ENCODE measurements at regions not wholly inside any gene's neighbourhood (a gene's known extent, or its start where the extent isn't known, plus 50 kb on each side); places are given as distances from the start of the nearest gene placed in this dataset.

DNA sequence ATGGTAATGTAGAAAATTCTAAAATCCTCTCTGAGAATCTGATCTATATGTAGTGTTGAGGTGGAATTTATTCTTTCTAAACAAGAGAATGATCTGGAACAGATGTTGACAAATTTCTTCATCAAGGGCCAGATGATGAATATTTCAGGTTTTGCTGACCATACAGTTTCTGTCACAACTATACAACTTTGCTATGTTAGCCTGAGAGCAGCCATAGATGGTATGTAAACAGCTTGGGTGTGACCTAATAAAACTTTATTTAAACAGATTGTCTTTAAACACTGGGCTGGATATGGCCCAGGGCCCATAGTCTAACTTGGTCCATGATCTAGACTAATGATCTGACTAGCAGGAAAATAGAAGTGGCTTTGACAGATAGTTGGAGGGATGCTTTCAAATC lies 213.6 kb upstream of the CELF2 start:
- no peak overlapping the region for H3K4me3 ChIP-seq (ENCODE audit: low read length)
- no peak for TF ChIP-seq ZNF274 (IDR thresholded peaks at IDR 0.05; ENCODE audit: low read depth, low read length)

DNA sequence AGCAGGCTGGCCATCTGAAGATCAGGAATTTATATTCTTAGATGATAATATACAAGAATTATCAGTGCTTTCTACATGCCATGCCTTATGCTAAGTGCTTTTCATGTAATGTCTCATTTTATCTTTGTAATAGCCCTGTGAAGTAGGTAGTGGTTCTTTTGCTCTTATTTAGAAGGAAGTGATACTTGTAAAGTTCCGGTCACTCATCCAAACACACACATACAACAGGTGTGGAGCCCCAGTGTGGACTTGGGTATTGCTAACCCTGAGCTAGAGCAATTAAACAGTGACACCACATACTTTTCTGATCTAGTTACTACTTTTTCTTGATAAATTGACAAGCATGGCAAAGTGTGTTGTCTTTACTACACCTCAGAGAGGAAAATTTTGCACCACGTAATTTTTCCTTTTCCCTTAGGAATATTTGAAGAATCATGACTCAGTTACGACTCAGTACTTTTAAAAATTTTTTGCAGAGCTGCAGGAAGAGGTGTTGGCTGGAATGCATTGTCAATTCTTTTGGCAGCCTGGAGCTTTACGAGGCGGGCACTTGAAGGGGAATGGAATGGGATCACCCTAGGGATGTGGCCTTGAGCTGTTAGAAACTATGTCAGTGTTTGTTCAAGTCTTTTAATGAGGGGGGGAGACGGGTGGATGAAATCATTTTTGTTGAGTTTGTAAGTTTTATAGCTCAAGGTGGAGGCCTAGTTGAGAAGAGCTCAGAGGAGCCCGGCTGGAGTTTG lies 212.5 kb upstream of the CELF2 start:
- TF ChIP-seq ZNF274 (IDR thresholded peaks at IDR 0.05; ENCODE audit: low read depth, low read length), result no peak
- no peak overlapping the region for H3K4me3 ChIP-seq (ENCODE audit: low read length)

DNA sequence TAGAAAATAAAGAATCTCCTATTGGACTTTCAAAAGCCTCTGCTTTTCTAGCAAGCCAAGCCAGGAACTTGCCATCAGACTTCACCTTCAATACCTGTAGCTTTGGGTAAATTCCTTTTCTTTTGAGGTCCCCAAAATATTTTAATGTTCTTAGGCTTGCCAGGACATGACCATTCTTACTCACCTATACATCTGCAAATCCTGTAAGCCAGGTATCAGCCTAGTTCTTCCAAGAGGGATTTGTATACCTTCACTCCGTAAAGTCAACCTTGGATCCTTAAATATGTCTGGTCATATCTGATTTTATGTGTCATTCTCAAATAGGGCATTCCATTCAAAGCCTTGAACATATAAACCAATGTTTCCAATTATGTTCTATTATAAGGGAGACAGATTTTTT lies 210.6 kb upstream of the CELF2 start:
- H3K4me3 ChIP-seq (ENCODE audit: low read length), result no peak overlapping the region
- no peak for TF ChIP-seq ZNF274 (IDR thresholded peaks at IDR 0.05; ENCODE audit: low read depth, low read length)

DNA sequence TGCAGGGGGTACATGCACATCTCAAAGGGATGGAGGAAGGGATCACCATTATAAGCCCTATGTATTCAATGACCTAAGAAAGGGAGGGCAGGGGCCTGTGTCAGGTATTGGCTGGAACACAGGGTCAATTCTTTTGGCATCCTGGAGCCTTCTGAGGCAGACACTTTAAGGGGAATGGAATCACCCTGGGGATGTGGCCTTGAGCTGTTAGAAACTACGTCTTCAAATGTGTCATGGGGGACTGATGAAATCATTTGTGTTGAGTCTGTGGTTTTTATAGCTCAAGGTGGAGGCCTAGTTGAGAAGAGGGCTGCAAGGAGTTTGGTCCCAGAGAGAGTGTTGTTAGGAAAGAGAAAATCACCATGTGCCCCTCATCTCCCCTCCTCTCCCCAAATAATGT lies 206.1 kb upstream of the CELF2 start:
- no peak for TF ChIP-seq ZNF274 (IDR thresholded peaks at IDR 0.05; ENCODE audit: low read depth, low read length)
- no peak overlapping the region for H3K4me3 ChIP-seq (ENCODE audit: low read length)

DNA sequence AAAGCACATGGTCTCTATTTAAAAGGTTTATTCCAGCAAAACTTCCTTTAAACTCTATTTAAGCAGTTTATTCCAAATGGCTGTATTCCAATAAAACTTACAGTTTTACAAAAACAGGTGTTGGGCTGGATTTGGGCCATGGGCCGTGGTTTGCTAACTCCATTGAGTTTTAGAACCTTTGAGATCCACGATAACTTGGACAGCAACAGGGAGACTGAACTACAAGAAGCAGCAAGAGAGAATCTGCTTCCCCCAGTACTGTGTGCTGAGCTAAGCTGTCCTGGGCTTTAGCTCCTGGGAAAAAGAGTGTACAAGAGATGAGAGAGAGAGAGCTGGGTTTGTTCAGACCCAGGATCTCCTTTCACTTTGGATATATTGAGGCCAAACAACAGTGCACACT lies 204.0 kb upstream of the CELF2 start:
- H3K4me3 ChIP-seq (ENCODE audit: low read length), result no peak overlapping the region
- no peak for TF ChIP-seq ZNF274 (IDR thresholded peaks at IDR 0.05; ENCODE audit: low read depth, low read length)

DNA sequence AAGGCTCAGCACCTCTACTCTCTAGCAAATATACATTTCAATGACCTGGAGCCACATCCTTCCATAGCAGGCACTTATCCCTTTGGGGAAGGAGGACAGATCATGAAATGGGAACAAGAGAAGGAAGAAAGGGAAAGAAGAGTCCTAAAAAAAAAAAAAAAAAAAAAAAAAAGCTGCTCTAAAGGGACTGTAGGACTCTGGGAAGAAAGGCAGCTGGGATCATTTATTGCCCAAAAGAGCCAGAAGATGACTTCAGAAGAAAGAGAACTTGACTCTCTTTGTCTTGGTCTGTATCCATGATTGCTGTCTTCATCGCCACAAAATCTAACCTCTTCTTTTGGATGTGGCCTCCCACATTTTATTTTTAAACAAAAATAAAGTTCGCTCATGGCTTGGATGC lies 203.6 kb upstream of the CELF2 start:
- H3K4me3 ChIP-seq (ENCODE audit: low read length), result no peak overlapping the region
- TF ChIP-seq ZNF274 (IDR thresholded peaks at IDR 0.05; ENCODE audit: low read depth, low read length), result no peak

DNA sequence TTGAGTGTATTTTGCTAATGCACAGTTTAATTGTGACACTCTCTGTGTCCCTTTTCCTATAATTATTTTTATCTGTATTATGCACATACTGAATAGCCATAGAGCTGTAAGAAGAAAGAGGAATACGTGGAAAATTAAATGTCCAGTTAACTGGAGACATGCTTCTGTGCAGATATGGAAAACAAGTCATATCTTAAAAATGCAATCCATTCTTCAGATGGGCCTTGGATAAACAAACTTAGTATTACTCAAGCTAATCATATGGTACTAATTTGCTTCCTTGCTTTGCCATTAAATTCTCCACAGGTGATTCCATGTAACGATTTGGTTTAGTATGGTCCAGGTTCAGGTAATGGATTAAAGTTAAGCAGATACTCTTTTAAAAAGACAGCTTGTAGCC lies 201.2 kb upstream of the CELF2 start:
- TF ChIP-seq ZNF274 (IDR thresholded peaks at IDR 0.05; ENCODE audit: low read depth, low read length), result no peak
- H3K4me3 ChIP-seq (ENCODE audit: low read length), result no peak overlapping the region

DNA sequence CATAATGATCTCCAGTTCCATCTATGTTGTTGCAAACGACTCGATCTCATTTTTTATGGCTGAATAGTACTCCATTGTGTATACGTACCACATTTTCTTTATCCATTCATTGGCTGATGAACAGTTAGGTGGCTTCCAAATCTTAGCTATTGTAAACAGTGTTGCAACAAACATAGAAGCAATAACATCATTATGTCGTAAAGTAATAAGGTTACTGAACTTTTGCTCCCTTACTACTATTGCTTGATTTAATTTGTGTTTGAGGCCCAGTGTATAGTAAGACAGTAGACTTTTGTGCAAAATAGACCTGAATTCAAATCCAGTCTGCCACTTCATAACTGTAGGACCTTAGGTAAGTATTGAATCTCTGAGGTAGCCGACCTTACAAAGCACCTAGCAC lies 200.1 kb upstream of the CELF2 start:
- no peak overlapping the region for H3K4me3 ChIP-seq (ENCODE audit: low read length)

DNA sequence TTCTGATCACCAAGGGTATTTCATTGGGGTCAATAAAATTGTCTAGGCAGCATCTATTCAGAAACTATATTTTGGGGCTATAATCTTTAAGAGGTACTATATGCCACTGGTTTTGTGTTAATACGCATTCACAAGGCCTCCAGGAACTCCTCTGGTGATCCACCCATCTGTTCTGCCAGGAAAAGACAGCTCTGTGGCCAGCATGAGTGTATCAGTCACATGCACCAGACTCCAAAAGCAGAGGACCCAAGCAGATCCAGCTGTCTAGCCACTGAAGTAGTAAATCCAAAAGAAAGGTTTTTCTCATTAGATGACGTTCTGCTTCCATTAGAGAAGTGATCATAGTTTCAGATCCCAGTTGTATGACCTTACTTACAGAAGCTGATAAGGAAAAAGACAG lies 199.6 kb upstream of the CELF2 start:
- H3K4me3 ChIP-seq (ENCODE audit: low read length), result no peak overlapping the region
- no peak for TF ChIP-seq ZNF274 (IDR thresholded peaks at IDR 0.05; ENCODE audit: low read depth, low read length)

More for the DNA sequence above, 200.1 kb upstream of the CELF2 start:
- TF ChIP-seq ZNF274 (IDR thresholded peaks at IDR 0.05; ENCODE audit: low read depth, low read length), result no peak

DNA sequence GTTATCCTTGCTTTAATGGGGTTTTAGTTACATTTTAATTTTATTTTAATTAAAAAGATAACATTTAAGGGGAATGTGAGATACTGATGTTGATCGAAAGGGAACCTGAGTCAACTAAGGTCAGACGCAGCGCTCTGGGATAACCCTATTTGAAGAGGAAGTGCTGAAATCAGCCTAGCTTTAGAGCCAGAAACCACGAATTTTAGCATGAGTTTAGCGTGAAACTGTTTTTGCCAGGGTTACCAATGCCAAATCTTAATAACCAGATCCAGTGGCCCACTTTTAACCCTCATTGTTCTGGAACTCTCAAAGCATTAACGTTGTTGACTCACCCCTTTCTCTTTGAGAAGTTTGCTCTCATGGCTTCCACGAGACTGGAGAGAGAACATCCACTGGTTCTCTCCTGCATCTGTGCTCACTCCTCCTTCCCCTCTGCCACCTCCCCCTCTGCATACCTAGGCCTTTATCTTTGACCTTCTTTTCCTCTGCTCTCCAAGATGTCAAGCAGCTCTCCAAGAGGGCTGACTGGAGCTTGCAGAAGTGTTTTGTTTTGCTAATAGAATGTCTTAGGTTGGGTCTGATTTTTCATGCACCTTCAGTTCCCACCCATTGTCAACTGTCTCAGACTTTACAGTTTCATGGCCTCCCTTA lies 198.3 kb upstream of the CELF2 start:
- no peak for TF ChIP-seq ZNF274 (IDR thresholded peaks at IDR 0.05; ENCODE audit: low read depth, low read length)
- no peak overlapping the region for H3K4me3 ChIP-seq (ENCODE audit: low read length)

DNA sequence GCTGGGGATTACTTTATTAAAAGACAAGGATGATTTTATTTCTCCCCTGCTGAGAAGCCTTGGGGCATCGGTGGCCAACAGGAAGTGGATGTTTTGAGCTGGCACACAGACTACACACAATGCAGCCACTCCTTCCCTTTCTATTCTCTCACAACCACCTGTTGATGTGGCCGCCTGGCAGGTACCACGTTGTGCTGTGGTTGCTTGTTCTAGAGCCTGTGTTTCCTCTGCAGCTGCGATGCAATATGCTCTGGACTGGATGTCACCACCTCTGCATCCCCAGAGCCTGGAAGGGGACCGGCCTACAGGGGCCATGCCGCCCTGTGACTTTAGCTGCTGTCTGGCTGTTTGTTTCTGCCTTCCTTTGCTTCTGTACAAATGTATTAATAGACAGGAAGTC lies 195.7 kb upstream of the CELF2 start:
- H3K4me3 ChIP-seq (ENCODE audit: low read length), result no peak overlapping the region
- TF ChIP-seq ZNF274 (IDR thresholded peaks at IDR 0.05; ENCODE audit: low read depth, low read length), result no peak

DNA sequence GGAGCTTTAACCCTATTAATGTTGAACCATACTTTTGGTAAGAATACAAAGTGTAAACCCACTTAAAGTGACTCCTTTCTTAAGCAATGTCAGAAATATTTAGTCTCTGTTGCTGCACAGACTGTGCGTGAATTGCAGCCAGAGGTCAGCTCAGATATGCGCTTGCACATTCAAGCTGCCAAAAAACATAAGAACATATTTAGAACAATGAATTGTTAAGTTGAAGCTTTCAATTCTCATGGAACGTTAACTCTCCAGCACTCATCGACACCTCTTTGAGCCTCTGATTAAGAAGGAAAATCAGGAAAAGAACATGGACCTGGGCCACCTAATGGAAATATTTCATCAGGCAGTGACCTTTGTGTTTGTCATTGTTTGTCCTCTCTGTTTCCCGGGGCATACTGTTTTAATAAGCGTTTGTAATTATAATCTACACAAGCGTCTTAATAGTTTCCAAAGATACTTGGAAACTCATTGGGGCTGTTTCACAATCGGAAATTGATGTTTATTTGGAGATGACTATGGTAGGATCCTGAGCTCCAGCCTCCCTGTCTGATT lies 193.0 kb upstream of the CELF2 start:
- TF ChIP-seq ZNF274 (IDR thresholded peaks at IDR 0.05; ENCODE audit: low read depth, low read length), result no peak
- no peak overlapping the region for H3K4me3 ChIP-seq (ENCODE audit: low read length)

DNA sequence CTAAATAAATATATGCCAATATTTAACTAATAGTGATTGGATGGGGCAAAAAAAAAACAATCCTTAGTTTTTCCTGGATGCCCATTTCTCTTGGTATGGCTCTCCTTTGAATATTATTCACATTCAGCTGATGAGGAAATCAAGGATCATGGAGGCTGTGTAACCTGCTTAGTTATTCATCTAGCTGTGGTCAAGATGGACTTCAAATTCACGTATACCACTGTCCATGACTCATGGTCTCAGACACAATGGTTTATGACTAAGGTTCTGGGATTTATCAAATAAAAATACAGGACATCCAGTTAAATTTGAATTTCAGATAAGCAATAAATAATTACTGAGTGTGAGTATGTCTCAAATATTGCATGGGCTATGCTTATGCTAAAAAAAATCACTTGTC lies 191.5 kb upstream of the CELF2 start:
- no peak for TF ChIP-seq ZNF274 (IDR thresholded peaks at IDR 0.05; ENCODE audit: low read depth, low read length)
- H3K4me3 ChIP-seq (ENCODE audit: low read length), result no peak overlapping the region

DNA sequence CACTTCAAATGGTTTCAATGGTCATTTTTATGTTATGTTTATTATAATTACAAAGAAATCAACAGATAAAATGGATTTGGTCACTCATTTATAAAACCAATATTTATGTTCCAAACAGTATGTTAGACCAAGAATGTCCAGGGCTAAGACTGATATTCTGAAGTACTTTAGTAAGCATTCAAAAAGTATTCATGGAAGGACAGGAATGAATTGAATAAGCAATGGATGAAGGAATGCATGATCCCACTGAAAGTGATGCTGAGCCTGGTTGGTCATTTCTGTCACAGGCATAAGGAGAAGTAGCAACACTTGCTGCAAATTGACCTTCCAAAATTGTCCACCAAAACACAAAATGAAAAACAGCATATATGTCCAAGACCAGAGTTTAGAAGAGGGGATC lies 189.0 kb upstream of the CELF2 start:
- no peak overlapping the region for H3K4me3 ChIP-seq (ENCODE audit: low read length)
- TF ChIP-seq ZNF274 (IDR thresholded peaks at IDR 0.05; ENCODE audit: low read depth, low read length), result no peak

DNA sequence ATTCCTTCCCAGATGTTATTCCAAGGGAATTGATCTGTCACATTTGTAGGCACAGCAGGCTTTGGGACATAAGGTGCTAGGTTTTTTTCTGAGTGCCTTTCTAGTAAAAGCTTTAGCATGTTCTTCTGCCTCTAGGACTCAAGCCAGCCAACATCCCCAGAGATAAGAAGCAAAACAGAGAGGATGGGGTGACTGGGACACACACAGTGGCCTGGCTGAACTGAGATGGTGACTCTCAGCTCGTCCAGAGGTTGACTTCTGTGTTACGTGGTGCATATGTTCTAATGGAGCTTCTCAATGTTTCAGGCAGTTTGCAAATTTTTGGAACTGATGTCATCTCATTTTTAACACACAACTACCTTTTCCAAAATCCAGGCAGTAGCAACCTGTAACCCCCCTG lies 188.1 kb upstream of the CELF2 start:
- TF ChIP-seq ZNF274 (IDR thresholded peaks at IDR 0.05; ENCODE audit: low read depth, low read length), result no peak
- no peak overlapping the region for H3K4me3 ChIP-seq (ENCODE audit: low read length)

Measured in GM08714 (cell line).